ENCODE measurements at regions not wholly inside any gene's neighbourhood (a gene's known extent, or its start where the extent isn't known, plus 50 kb on each side); places are given as distances from the start of the nearest gene placed in this dataset.

- Histone ChIP-seq H3K27ac (ENCODE audit: low read length) (no peak overlapping the region), H3K36me3 (ENCODE audit: control insufficient read depth in 2 of 2, insufficient read depth in 2 of 2, low read length in 2 of 2) (no peaks in the 10 kb centered on the region), H3K9me3 (ENCODE audit: control insufficient read depth in 2 of 2, low read length in 2 of 2) (no peaks in the 10 kb centered on the region), H3K27me3 (ENCODE audit: control insufficient read depth in 1 of 2, insufficient read depth in 2 of 2, low read length in 2 of 2) (no peaks in the 10 kb centered on the region), H3K4me3 (ENCODE audit: low read length in 2 of 2) (no peak overlapping the region), H3K4me1 (ENCODE audit: control insufficient read depth, insufficient read depth, low read length) (no peaks in the 10 kb centered on the region), H3K9ac (ENCODE audit: low read length in 2 of 2) (no peak overlapping the region)
Observed at GRCh38 chr4:28723371-28723770, 1862.7 kb downstream of the STIM2 start.

GRCh38 chr4:28724239-28724638, 1863.6 kb downstream of the STIM2 start:
- no peak overlapping the region for H3K9ac ChIP-seq (ENCODE audit: low read length in 2 of 2)

GRCh38 chr4:28730304-28730703, 1869.7 kb downstream of the STIM2 start:
- no peak overlapping the region for H3K4me3 ChIP-seq (ENCODE audit: low read length in 2 of 2)
- H3K27me3 ChIP-seq (ENCODE audit: control insufficient read depth in 1 of 2, insufficient read depth in 2 of 2, low read length in 2 of 2) = no peaks in the 10 kb centered on the region
- H3K9ac ChIP-seq (ENCODE audit: low read length in 2 of 2) = no peak overlapping the region
- no peaks in the 10 kb centered on the region for H3K9me3 ChIP-seq (ENCODE audit: control insufficient read depth in 2 of 2, low read length in 2 of 2)
- H3K27ac ChIP-seq (ENCODE audit: low read length) = no peak overlapping the region
- H3K36me3 ChIP-seq (ENCODE audit: control insufficient read depth in 2 of 2, insufficient read depth in 2 of 2, low read length in 2 of 2) = no peaks in the 10 kb centered on the region
- no peaks in the 10 kb centered on the region for H3K4me1 ChIP-seq (ENCODE audit: control insufficient read depth, insufficient read depth, low read length)

More at GRCh38 chr4:28724239-28724638, 1863.6 kb downstream of the STIM2 start:
- no peaks in the 10 kb centered on the region for H3K4me1 ChIP-seq (ENCODE audit: control insufficient read depth, insufficient read depth, low read length)
- H3K4me3 ChIP-seq (ENCODE audit: low read length in 2 of 2) = no peak overlapping the region
- H3K9me3 ChIP-seq (ENCODE audit: control insufficient read depth in 2 of 2, low read length in 2 of 2) = no peaks in the 10 kb centered on the region
- no peaks in the 10 kb centered on the region for H3K27me3 ChIP-seq (ENCODE audit: control insufficient read depth in 1 of 2, insufficient read depth in 2 of 2, low read length in 2 of 2)
- H3K36me3 ChIP-seq (ENCODE audit: control insufficient read depth in 2 of 2, insufficient read depth in 2 of 2, low read length in 2 of 2) = no peaks in the 10 kb centered on the region
- no peak overlapping the region for H3K27ac ChIP-seq (ENCODE audit: low read length)

- Histone ChIP-seq H3K4me3 (ENCODE audit: low read length in 2 of 2) (no peak overlapping the region), H3K27ac (ENCODE audit: low read length) (no peak overlapping the region), H3K27me3 (ENCODE audit: control insufficient read depth in 1 of 2, insufficient read depth in 2 of 2, low read length in 2 of 2) (no peaks in the 10 kb centered on the region)
Observed at GRCh38 chr4:28744066-28744465, 1883.4 kb downstream of the STIM2 start.

GRCh38 chr4:28754376-28754775, 1893.7 kb downstream of the STIM2 start:
- Histone ChIP-seq H3K27me3 (ENCODE audit: control insufficient read depth in 1 of 2, insufficient read depth in 2 of 2, low read length in 2 of 2) (no peaks in the 10 kb centered on the region), H3K27ac (ENCODE audit: low read length) (no peak overlapping the region), H3K36me3 (ENCODE audit: control insufficient read depth in 2 of 2, insufficient read depth in 2 of 2, low read length in 2 of 2) (no peaks in the 10 kb centered on the region), H3K9ac (ENCODE audit: low read length in 2 of 2) (no peak overlapping the region), H3K9me3 (ENCODE audit: control insufficient read depth in 2 of 2, low read length in 2 of 2) (no peaks in the 10 kb centered on the region), H3K4me1 (ENCODE audit: control insufficient read depth, insufficient read depth, low read length) (no peaks in the 10 kb centered on the region), H3K4me3 (ENCODE audit: low read length in 2 of 2) (no peak overlapping the region)

More at GRCh38 chr4:28744066-28744465, 1883.4 kb downstream of the STIM2 start:
- H3K36me3 ChIP-seq (ENCODE audit: control insufficient read depth in 2 of 2, insufficient read depth in 2 of 2, low read length in 2 of 2) = no peaks in the 10 kb centered on the region
- no peaks in the 10 kb centered on the region for H3K9me3 ChIP-seq (ENCODE audit: control insufficient read depth in 2 of 2, low read length in 2 of 2)
- H3K4me1 ChIP-seq (ENCODE audit: control insufficient read depth, insufficient read depth, low read length) = no peaks in the 10 kb centered on the region
- H3K9ac ChIP-seq (ENCODE audit: low read length in 2 of 2) = no peak overlapping the region

GRCh38 chr4:28755081-28755480, 1894.4 kb downstream of the STIM2 start:
- no peaks in the 10 kb centered on the region for H3K4me1 ChIP-seq (ENCODE audit: control insufficient read depth, insufficient read depth, low read length)
- no peak overlapping the region for H3K9ac ChIP-seq (ENCODE audit: low read length in 2 of 2)
- H3K27me3 ChIP-seq (ENCODE audit: control insufficient read depth in 1 of 2, insufficient read depth in 2 of 2, low read length in 2 of 2) = no peaks in the 10 kb centered on the region
- no peaks in the 10 kb centered on the region for H3K9me3 ChIP-seq (ENCODE audit: control insufficient read depth in 2 of 2, low read length in 2 of 2)
- H3K4me3 ChIP-seq (ENCODE audit: low read length in 2 of 2) = no peak overlapping the region
- H3K27ac ChIP-seq (ENCODE audit: low read length) = no peak overlapping the region
- H3K36me3 ChIP-seq (ENCODE audit: control insufficient read depth in 2 of 2, insufficient read depth in 2 of 2, low read length in 2 of 2) = no peaks in the 10 kb centered on the region

- Histone ChIP-seq H3K9ac (ENCODE audit: low read length in 2 of 2) (no peak overlapping the region), H3K4me3 (ENCODE audit: low read length in 2 of 2) (no peak overlapping the region), H3K4me1 (ENCODE audit: control insufficient read depth, insufficient read depth, low read length) (no peaks in the 10 kb centered on the region), H3K27ac (ENCODE audit: low read length) (no peak overlapping the region), H3K36me3 (ENCODE audit: control insufficient read depth in 2 of 2, insufficient read depth in 2 of 2, low read length in 2 of 2) (no peaks in the 10 kb centered on the region), H3K9me3 (ENCODE audit: control insufficient read depth in 2 of 2, low read length in 2 of 2) (no peaks in the 10 kb centered on the region), H3K27me3 (ENCODE audit: control insufficient read depth in 1 of 2, insufficient read depth in 2 of 2, low read length in 2 of 2) (no peaks in the 10 kb centered on the region)
Observed at GRCh38 chr4:28759064-28759463, 1898.4 kb downstream of the STIM2 start.

- no peaks in the 10 kb centered on the region for H3K4me1 ChIP-seq (ENCODE audit: control insufficient read depth, insufficient read depth, low read length)
- no peak overlapping the region for H3K27ac ChIP-seq (ENCODE audit: low read length)
- no peak overlapping the region for H3K9ac ChIP-seq (ENCODE audit: low read length in 2 of 2)
- no peaks in the 10 kb centered on the region for H3K27me3 ChIP-seq (ENCODE audit: control insufficient read depth in 1 of 2, insufficient read depth in 2 of 2, low read length in 2 of 2)
- no peak overlapping the region for H3K4me3 ChIP-seq (ENCODE audit: low read length in 2 of 2)
- no peaks in the 10 kb centered on the region for H3K36me3 ChIP-seq (ENCODE audit: control insufficient read depth in 2 of 2, insufficient read depth in 2 of 2, low read length in 2 of 2)
- no peaks in the 10 kb centered on the region for H3K9me3 ChIP-seq (ENCODE audit: control insufficient read depth in 2 of 2, low read length in 2 of 2)
Observed at GRCh38 chr4:28760003-28760402, 1899.4 kb downstream of the STIM2 start.

- H3K4me1 ChIP-seq (ENCODE audit: control insufficient read depth, insufficient read depth, low read length) = no peaks in the 10 kb centered on the region
- no peak overlapping the region for H3K9ac ChIP-seq (ENCODE audit: low read length in 2 of 2)
- no peak overlapping the region for H3K4me3 ChIP-seq (ENCODE audit: low read length in 2 of 2)
- H3K9me3 ChIP-seq (ENCODE audit: control insufficient read depth in 2 of 2, low read length in 2 of 2) = no peaks in the 10 kb centered on the region
- H3K27me3 ChIP-seq (ENCODE audit: control insufficient read depth in 1 of 2, insufficient read depth in 2 of 2, low read length in 2 of 2) = no peaks in the 10 kb centered on the region
- H3K36me3 ChIP-seq (ENCODE audit: control insufficient read depth in 2 of 2, insufficient read depth in 2 of 2, low read length in 2 of 2) = no peaks in the 10 kb centered on the region
- no peak overlapping the region for H3K27ac ChIP-seq (ENCODE audit: low read length)
Observed at GRCh38 chr4:28772066-28772465, 1911.4 kb downstream of the STIM2 start.

GRCh38 chr4:28772788-28773187, 1912.1 kb downstream of the STIM2 start:
- Histone ChIP-seq H3K4me1 (ENCODE audit: control insufficient read depth, insufficient read depth, low read length) (no peaks in the 10 kb centered on the region), H3K27me3 (ENCODE audit: control insufficient read depth in 1 of 2, insufficient read depth in 2 of 2, low read length in 2 of 2) (no peaks in the 10 kb centered on the region), H3K36me3 (ENCODE audit: control insufficient read depth in 2 of 2, insufficient read depth in 2 of 2, low read length in 2 of 2) (no peaks in the 10 kb centered on the region), H3K9me3 (ENCODE audit: control insufficient read depth in 2 of 2, low read length in 2 of 2) (no peaks in the 10 kb centered on the region), H3K27ac (ENCODE audit: low read length) (no peak overlapping the region), H3K9ac (ENCODE audit: low read length in 2 of 2) (no peak overlapping the region), H3K4me3 (ENCODE audit: low read length in 2 of 2) (no peak overlapping the region)

- Histone ChIP-seq H3K36me3 (ENCODE audit: control insufficient read depth in 2 of 2, insufficient read depth in 2 of 2, low read length in 2 of 2) (no peaks in the 10 kb centered on the region), H3K9me3 (ENCODE audit: control insufficient read depth in 2 of 2, low read length in 2 of 2) (no peaks in the 10 kb centered on the region), H3K9ac (ENCODE audit: low read length in 2 of 2) (no peak overlapping the region), H3K27ac (ENCODE audit: low read length) (no peak overlapping the region), H3K4me1 (ENCODE audit: control insufficient read depth, insufficient read depth, low read length) (no peaks in the 10 kb centered on the region), H3K4me3 (ENCODE audit: low read length in 2 of 2) (no peak overlapping the region), H3K27me3 (ENCODE audit: control insufficient read depth in 1 of 2, insufficient read depth in 2 of 2, low read length in 2 of 2) (no peaks in the 10 kb centered on the region)
Observed at GRCh38 chr4:28774344-28774743, 1913.7 kb downstream of the STIM2 start.
